HFF-Myc (cell line): ENCODE measurements at regions not wholly inside any gene's neighbourhood (a gene's known extent, or its start where the extent isn't known, plus 50 kb on each side); places are given as distances from the start of the nearest gene placed in this dataset.

ENCODE experiments used
- DNase-seq: peaks from one replicate; pipeline ENCODE4 v3.0.0-alpha.2; 2011; ENCODE audit warnings: low read depth; ENCODE audit errors: extremely low read depth
- H3K4me3 ChIP-seq: replicated peaks from 2 replicates; pipeline ENCODE4 v1.5.1; 2011; ENCODE audit warnings: low read depth, mild to moderate bottlenecking, control low read depth, low read length
- TF ChIP-seq, protein P1 (sequence below): IDR thresholded peaks from 2 replicates; pipeline ENCODE4 v1.5.1; 2012; ENCODE audit warnings: mild to moderate bottlenecking, low read depth, low read length, control low read depth; ENCODE audit errors: missing control alignments

DNA sequence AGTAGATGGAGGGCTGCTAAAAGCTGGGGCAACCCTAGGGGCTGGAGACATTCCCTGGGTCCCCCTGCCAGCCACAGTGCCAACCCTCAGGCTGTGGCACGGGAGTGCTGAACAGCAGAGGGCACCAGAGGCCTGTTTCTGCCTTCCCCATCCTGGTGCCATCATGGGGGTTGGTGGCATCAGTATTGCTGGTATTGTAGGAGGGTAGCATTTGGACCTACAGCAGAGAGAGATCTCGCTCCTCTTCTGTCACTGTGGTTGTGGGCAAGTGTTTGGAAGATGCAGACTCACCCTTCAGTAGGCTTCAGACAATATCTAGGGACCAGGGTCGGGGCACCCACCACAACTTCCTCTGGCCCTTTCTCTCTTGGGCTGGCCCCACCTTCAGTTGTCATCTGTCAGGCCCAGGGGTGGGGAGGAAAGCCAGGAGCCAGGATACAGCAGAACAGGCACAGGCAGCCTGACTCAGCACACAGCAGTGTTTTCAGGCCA lies 123.5 kb downstream of the RPLP1 start:
- H3K4me3 ChIP-seq: no peak overlapping the region
- no peak for DNase-seq
- TF ChIP-seq, protein P1, sequence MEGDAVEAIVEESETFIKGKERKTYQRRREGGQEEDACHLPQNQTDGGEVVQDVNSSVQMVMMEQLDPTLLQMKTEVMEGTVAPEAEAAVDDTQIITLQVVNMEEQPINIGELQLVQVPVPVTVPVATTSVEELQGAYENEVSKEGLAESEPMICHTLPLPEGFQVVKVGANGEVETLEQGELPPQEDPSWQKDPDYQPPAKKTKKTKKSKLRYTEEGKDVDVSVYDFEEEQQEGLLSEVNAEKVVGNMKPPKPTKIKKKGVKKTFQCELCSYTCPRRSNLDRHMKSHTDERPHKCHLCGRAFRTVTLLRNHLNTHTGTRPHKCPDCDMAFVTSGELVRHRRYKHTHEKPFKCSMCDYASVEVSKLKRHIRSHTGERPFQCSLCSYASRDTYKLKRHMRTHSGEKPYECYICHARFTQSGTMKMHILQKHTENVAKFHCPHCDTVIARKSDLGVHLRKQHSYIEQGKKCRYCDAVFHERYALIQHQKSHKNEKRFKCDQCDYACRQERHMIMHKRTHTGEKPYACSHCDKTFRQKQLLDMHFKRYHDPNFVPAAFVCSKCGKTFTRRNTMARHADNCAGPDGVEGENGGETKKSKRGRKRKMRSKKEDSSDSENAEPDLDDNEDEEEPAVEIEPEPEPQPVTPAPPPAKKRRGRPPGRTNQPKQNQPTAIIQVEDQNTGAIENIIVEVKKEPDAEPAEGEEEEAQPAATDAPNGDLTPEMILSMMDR: peak; percentile 65

- H3K4me3 ChIP-seq: no peak overlapping the region
- DNase-seq: no peak
- TF ChIP-seq, protein P1: no peak
These were observed 124.3 kb downstream of the RPLP1 start for GRCh38 chr15:69576948-69577351.

GRCh38 chr15:69577397-69577796 lies 124.8 kb downstream of the RPLP1 start:
- TF ChIP-seq, protein P1: no peak
- no peak for DNase-seq
- H3K4me3 ChIP-seq: no peak overlapping the region

GRCh38 chr15:69578252-69578651 lies 125.6 kb downstream of the RPLP1 start:
- no peak overlapping the region for H3K4me3 ChIP-seq
- TF ChIP-seq, protein P1: no peak

GRCh38 chr15:69578787-69579583 lies 126.4 kb downstream of the RPLP1 start:
- no peak overlapping the region for H3K4me3 ChIP-seq
- TF ChIP-seq, protein P1: no peak
- DNase-seq: no peak

More at GRCh38 chr15:69578252-69578651, 125.6 kb downstream of the RPLP1 start:
- no peak for DNase-seq

DNA sequence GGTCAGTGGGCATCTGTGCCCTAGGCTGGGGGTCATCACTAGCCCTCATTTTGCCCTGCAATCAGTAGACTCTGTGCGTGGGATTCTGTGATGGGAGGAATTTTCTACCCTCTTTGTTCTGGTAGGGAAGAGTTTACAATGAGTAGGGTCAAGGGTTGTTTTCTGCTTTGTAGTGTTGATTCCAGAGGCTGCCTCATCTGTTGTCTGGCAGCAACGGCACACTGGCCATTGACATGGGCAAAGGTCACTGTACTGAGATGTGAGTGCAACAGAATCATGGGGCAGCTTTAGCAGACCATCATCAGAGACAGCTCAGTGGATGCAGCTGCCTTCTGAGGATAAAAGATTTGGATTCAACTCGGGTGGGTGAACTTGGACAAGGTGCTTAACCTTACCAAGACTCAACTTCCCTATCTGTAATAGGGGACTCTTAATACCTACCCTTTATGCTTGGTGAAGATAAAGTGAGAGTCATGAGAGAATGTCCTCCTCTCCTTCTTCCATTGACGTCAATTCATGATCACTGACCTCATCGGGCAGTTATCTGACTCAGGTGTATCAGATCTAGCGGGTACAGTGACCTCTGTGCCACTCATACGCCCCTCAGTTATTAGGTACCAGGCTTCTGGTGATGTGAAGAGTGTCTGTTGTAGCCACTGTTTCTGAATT lies 127.5 kb downstream of the RPLP1 start:
- TF ChIP-seq, protein P1: no peak

More for the DNA sequence above, 127.5 kb downstream of the RPLP1 start:
- no peak overlapping the region for H3K4me3 ChIP-seq
- DNase-seq: no peak
